Mesodermal cell (in vitro differentiated cells): ENCODE measurements at regions not wholly inside any gene's neighbourhood (a gene's known extent, or its start where the extent isn't known, plus 50 kb on each side); places are given as distances from the start of the nearest gene placed in this dataset.

Experiments
- H3K27ac ChIP-seq: 2 replicates; pipeline ENCODE4 v1.7.0; 2013; ENCODE audit warnings: mild to moderate bottlenecking, low read depth, low read length, moderate library complexity; ENCODE audit not compliant: severe bottlenecking
- H3K36me3 ChIP-seq: 2 replicates; pipeline ENCODE4 v1.7.1; 2013; ENCODE audit warnings: mild to moderate bottlenecking, low read length, moderate library complexity; ENCODE audit not compliant: control insufficient read depth, insufficient read depth
- H3K4me1 ChIP-seq: one replicate; pipeline ENCODE4 v1.7.1; 2013; ENCODE audit warnings: mild to moderate bottlenecking, low read length; ENCODE audit not compliant: insufficient read depth, control insufficient read depth, poor library complexity, severe bottlenecking
- H3K4me3 ChIP-seq: 2 replicates; pipeline ENCODE4 v1.7.0; 2013; ENCODE audit warnings: low read length, control low read depth, mild to moderate bottlenecking; ENCODE audit not compliant: insufficient read depth, poor library complexity, severe bottlenecking; ENCODE audit errors: extremely low read depth
- H3K9me3 ChIP-seq: 2 replicates; pipeline ENCODE4 v1.7.1; 2013; ENCODE audit warnings: mild to moderate bottlenecking, low read length, moderate library complexity; ENCODE audit not compliant: control insufficient read depth
- WGBS, 2 experiments: methylation state at CpG; one replicate each; pipeline ENCODE4 v1.1.5; 2013; ENCODE audit warnings: missing lambda C conversion rate in 2 of 2; ENCODE audit not compliant: insufficient coverage in 2 of 2; 5-methylcytosine and 5-hydroxymethylcytosine counted together

DNA sequence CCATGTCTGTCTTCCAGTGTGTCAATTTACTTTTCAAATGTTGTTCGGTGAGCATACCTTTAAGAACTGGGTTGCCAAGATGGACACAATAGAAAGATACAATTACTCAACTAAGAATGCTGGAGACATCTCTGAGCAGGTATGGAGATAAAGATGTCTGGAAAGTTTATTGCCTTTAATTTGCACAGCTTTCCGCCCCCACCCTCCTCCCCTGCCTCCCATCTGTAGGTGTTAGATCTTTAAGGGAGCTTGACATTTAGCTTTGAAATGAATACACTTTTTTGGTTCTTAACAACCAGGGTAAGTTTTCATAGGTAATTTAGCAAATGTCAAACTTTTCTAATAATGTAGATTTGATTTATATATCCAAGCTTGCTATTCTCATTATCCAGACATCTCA is 104.4 kb downstream of the BTBD3 start:
- Histone ChIP-seq H3K36me3 (no peaks in the 10 kb centered on the region), H3K27ac (no peak overlapping the region), H3K9me3 (no peaks in the 10 kb centered on the region), H3K4me1 (no peaks in the 10 kb centered on the region), H3K4me3 (no peak overlapping the region)
- WGBS, 2 experiments = no CpG with 5 or more reads among the region's 2 CpGs

DNA sequence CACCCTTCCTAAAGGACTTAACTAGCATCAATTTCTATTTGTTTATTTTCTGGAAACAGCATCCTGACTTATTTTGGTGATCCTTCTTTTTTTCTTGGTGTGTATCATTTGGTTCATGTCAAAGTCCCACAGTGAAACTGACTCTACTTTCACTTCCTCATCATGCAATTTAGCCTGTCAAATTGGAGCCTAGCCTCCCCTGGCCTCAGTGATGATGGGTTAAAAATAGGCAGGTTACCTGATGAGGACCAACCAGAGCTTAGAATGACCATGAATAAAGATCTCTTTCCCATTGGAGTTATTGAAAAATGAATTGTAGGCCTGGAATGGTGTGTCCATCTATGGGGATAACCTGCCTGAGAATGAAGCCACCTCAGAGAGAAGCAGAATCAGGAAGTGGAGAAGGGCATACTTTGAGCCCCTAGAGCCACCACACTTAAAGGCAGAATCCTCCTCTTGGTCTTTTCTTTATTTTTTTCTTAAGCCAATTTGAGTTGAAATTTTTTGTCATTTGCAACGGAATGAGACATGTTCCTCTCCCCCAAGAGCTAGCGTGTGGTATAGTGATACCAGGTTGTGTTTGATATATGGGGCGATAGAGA is 105.6 kb downstream of the BTBD3 start:
- H3K4me3 ChIP-seq = no peak overlapping the region
- WGBS, 2 experiments = 83% methylated on average over 1 of the region's 3 CpGs; no CpG with 5 or more reads in 1 of the 2 experiments
- no peak overlapping the region for H3K27ac ChIP-seq
- H3K36me3 ChIP-seq = no peaks in the 10 kb centered on the region
- no peaks in the 10 kb centered on the region for H3K4me1 ChIP-seq
- H3K9me3 ChIP-seq = no peaks in the 10 kb centered on the region

DNA sequence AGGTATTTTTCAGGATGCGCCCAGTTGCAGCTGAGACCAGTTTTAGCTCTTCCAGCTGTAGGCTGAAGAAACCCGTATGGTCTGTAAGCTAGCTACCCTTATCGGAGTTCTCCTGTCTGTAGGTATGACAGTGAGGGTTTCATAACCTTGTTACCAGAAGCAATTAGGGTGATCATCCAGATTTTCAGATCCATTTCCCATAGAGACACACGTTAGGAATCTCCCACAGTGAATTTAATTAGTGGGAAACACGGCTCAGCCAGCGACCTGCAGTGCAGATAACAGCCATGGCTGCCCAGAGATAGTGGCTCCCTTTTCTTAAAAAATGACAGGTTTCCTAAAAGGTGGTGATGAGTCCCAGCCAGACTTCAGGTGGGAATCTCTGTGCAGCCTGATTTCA is 111.1 kb downstream of the BTBD3 start:
- Histone ChIP-seq H3K4me1 (no peaks in the 10 kb centered on the region), H3K36me3 (no peaks in the 10 kb centered on the region), H3K4me3 (no peak overlapping the region), H3K9me3 (no peaks in the 10 kb centered on the region), H3K27ac (no peak overlapping the region)
- 81 to 97% methylated on average over 3 to 6 of the region's 6 CpGs for WGBS, 2 experiments

DNA sequence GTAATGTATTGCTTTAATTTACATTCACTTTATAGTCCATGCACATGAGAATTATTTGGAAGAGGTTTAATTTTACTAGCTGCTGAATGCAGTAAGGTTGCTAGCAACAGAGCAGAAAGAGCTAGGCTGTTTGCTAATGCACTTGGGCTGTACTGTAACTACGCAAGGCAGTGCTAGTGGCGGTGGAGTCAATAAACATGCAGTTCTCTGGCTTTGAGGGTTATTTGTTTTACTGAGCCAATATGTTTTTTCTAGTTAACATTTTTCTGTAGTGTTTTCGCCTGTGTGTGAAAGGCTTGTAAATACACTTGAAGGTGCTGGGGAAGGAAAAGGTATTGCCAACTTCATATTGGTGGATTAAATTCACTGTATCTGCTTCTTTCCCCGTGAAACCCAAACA is 112.8 kb downstream of the BTBD3 start:
- no peaks in the 10 kb centered on the region for H3K4me1 ChIP-seq
- no peak overlapping the region for H3K27ac ChIP-seq
- no peaks in the 10 kb centered on the region for H3K9me3 ChIP-seq
- H3K36me3 ChIP-seq = no peaks in the 10 kb centered on the region
- WGBS, 2 experiments = 83 to 100% methylated on average over 2 to 4 of the region's 4 CpGs
- no peak overlapping the region for H3K4me3 ChIP-seq

DNA sequence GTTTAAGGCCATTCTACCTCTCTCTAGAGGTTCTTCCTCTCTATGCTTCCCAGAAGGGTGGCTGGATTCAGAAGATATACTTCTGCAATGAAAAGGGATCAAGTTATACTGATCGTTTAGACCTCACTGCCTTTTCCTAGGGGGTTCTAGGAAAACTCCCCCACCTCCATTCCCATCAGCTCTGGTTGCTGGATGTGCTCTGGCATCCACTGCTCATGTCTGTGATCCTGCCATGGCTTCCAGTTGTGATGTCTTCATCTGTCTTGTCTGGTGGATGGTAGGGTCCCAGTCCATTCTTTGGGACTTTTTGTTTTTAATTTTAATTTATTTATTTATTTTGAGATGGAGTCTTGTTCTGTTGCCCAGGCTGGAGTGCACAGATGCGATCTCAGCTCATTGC is 118.4 kb downstream of the BTBD3 start:
- Histone ChIP-seq H3K4me1 (no peaks in the 10 kb centered on the region), H3K4me3 (no peak overlapping the region), H3K27ac (no peak overlapping the region), H3K36me3 (no peaks in the 10 kb centered on the region), H3K9me3 (no peaks in the 10 kb centered on the region)
- WGBS, 2 experiments = 86 to 100% methylated on average over 1 of the region's 2 CpGs

DNA sequence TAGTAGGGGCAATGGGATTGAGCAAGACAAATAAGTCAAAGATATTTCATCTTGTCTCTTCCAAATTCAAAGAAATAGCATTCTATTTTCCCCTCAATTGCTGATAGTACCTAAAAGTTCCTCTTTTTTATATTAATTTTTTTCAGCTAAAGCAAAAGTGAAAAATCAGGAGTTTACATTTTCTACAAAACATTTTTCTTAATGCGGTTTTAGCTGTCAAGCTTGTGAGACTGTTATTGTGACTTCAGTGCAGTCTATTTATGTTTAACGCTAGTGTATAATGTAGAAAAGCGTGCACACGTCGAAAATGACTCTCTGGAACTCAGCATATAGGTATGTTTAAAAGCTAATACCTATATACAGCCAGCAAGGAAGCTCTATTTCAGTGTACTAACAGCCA is 119.8 kb downstream of the BTBD3 start:
- Histone ChIP-seq H3K36me3 (no peaks in the 10 kb centered on the region), H3K4me1 (no peaks in the 10 kb centered on the region), H3K9me3 (no peaks in the 10 kb centered on the region), H3K27ac (no peak overlapping the region), H3K4me3 (no peak overlapping the region)
- WGBS, 2 experiments = 100% methylated on average over 1 of the region's 5 CpGs; no CpG with 5 or more reads in 1 of the 2 experiments

DNA sequence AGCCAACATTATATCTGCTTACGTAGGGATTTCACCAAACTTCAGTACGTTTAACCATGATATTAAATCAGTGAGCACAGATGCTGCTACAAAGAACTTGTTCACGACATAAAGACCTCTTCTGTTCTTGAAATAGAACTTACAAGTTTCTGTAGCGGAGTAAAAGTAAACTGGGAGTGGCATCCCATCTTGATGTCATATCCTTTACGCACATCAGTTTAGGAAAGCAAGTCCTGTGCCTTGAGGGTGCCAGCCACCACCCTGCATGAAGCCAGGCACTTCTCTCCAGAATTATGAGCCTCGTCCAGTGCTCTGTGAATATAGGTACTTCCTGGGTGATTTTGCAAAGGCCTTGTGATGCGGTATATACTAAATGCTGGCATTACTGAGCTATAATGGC is 122.6 kb downstream of the BTBD3 start:
- H3K4me1 ChIP-seq = no peaks in the 10 kb centered on the region
- H3K9me3 ChIP-seq = no peaks in the 10 kb centered on the region
- no peak overlapping the region for H3K4me3 ChIP-seq
- 99 to 100% methylated on average over 5 to 7 of the region's 7 CpGs for WGBS, 2 experiments
- H3K27ac ChIP-seq = no peak overlapping the region
- H3K36me3 ChIP-seq = no peaks in the 10 kb centered on the region

DNA sequence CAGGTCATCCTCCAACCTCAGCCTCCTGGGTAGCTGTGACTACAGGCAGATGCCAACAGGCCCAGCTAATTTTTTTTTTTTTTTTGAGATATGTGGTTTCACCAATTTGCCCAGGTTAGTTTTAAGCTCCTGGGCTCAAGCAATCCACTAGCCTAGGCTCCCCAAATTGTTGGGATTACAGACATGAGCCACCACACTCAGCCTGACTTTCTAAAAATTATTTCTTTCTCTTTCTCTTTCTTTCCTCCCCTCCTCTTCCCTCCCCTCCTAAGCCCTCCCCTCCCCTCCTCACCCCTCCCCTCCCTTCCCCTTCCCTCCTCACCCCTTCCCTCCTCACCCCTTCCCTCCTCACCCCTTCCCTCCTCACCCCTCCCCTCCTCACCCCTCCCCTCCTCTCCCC is 127.3 kb downstream of the BTBD3 start:
- H3K4me1 ChIP-seq = no peaks in the 10 kb centered on the region
- H3K9me3 ChIP-seq = no peaks in the 10 kb centered on the region
- H3K36me3 ChIP-seq = no peaks in the 10 kb centered on the region
- H3K4me3 ChIP-seq = no peak overlapping the region
- H3K27ac ChIP-seq = no peak overlapping the region

DNA sequence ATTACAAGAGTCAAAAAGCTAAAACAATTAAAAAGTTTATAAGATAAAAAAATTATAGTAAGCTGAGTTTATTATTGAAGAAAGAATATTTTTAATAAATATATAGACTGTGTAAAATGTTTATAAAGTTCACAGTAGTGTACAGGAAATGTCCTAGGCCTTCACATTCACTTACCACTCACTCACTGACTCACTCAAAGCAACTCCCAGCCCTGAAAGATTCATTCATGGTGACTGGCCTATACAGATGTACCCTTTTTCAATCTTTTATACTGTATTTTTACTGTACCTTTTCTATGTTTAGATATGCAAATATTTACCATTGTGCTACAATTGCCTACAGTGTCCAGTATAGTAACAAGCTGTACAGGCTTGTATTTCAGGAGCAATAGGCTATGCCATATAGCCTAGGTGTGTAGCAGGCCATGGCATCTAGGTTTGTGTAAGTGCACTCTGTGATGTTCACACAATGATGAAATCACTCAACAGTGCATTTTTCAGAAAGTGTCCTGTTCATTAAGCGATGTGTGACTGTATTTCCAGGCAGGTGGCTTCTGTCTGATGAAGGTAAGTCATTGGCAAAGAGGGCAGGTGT is 130.2 kb downstream of the BTBD3 start:
- Histone ChIP-seq H3K27ac (no peak overlapping the region), H3K9me3 (no peaks in the 10 kb centered on the region), H3K4me3 (no peak overlapping the region), H3K4me1 (peaks cover 17% of the 10 kb centered on the region), H3K36me3 (no peaks in the 10 kb centered on the region)
- 86 to 100% methylated on average over 1 of the region's 1 CpG for WGBS, 2 experiments

DNA sequence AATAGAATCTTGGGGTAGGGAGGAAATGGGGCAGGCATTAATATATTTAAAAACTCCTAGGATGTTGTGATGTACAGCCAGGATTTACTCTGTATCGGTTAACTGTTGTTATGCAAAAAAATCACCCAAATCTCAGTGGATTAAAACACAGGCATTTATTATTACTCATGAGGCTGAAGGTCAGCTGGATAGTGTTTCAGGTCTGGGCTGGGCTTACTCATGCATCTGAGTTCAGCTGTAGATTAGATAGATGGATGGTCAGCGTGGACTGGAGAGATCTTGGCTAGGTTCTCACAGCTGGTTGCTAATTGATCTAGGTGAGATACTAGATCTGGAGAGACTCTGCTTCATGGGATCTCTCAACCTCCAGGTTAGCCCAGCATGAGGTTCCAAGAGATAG is 131.4 kb downstream of the BTBD3 start:
- Histone ChIP-seq H3K4me3 (no peak overlapping the region), H3K9me3 (no peaks in the 10 kb centered on the region), H3K36me3 (no peaks in the 10 kb centered on the region), H3K4me1 (peaks cover 27% of the 10 kb centered on the region), H3K27ac (no peak overlapping the region)
- 83 to 89% methylated on average over 1 of the region's 2 CpGs for WGBS, 2 experiments

DNA sequence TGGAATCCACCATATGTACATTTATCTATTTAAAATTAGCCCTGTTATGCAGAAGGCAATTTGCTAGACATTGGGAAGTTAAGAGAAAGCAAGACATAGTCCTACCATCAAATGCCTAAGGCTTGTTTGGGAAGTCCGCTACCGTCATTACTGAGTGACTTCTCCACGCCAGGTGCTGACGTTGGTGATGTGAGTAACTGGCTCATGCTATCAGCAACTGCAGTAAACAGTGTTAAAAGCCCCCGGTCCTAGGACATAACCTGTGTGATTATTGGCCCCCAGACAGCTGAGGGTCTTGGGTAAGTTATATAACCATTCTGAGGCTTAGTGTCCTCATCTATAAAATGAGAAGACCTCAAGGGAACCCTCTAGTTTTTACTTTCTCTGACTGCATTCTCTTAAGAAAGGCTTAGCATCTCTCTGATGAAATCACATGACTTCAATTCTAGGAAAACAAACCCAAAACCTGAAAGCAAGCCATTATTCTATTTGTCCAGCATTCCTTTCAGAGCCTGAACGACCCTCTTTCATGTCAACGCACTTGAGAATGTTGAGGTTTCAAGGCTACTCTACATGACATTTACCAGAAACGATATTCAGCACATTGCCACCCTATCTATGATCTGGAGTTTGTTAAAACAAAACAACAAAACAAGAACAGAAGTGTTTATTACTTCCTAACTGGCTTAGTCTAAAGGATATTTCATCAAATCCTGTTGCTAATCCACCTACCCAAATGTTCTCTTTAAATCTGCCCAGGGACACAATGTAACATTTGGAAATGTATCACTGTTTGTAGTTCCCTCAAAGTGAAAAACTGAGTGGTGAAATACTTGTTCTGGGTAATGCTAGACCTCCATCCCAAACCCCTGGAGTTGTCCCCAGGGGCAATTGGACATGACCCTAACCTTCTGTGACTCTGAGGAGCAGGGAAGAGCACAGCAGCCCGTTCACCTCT is 133.8 kb downstream of the BTBD3 start:
- no peak overlapping the region for H3K4me3 ChIP-seq
- peaks cover 33% of the 10 kb centered on the region for H3K4me1 ChIP-seq
- 91 to 97% methylated on average over 6 of the region's 9 CpGs for WGBS, 2 experiments
- peaks cover 4% of the 10 kb centered on the region for H3K9me3 ChIP-seq
- H3K36me3 ChIP-seq = no peaks in the 10 kb centered on the region
- H3K27ac ChIP-seq = peak overlapping the region; percentile 73
